DND-41 (cell line): ENCODE measurements at regions not wholly inside any gene's neighbourhood (a gene's known extent, or its start where the extent isn't known, plus 50 kb on each side); places are given as distances from the start of the nearest gene placed in this dataset.

Experiments used
- CTCF ChIP-seq: IDR thresholded peaks from 2 replicates; pipeline ENCODE4 v1.5.1; 2012; ENCODE audit warnings: borderline replicate concordance, low read length, moderate library complexity, mild to moderate bottlenecking; ENCODE audit not compliant: poor library complexity, severe bottlenecking; ENCODE audit errors: extremely low read depth
- EZH2 ChIP-seq: IDR thresholded peaks from 3 replicates; pipeline ENCODE4 v1.6.1; 2012; ENCODE audit warnings: borderline replicate concordance, low read depth, mild to moderate bottlenecking, moderate library complexity, low read length, inconsistent platforms; ENCODE audit not compliant: severe bottlenecking

- TF ChIP-seq CTCF: no peak
- TF ChIP-seq EZH2: no peak
Measured at GRCh38 chr14:37813732-37814131, 218.3 kb downstream of the TTC6 start.
